ENCODE measurements at regions not wholly inside any gene's neighbourhood (a gene's known extent, or its start where the extent isn't known, plus 50 kb on each side); places are given as distances from the start of the nearest gene placed in this dataset.

DNA sequence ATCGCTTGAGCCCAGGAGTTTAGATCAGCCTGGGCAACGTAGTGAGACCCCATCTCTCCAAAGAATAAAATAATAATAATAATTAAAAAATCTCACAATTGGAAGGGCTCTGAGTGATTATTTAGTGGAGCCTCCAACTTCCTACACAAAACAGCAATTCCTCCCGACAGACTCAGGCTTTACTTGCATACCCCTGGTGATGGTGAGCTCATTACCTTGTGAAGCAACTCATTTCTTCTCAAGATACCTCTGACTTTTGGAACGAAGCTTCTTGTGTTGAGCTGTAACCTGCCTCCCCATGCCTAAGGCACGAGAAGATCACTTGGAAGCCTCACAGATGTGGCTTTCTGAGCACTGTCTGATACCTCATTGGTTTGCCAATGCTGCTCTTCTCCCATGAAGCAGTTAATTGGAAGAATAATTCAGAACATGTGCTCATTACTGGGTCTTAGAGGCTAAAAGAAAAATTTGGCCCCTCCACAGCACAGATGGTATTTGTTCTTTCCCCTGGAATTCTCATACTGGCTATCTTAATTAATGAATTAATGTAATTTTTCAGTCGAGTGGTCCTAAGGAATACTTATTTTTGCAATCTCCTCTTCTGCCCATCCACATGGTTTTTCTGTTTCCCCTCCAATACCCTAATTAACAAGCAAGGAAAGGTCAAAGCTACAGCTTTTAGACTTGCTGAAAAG lies 769.0 kb downstream of the TYW1 start:
- H3K27ac ChIP-seq, result no peak overlapping the region
- peaks cover 2% of the 10 kb centered on the region for H3K27me3 ChIP-seq
- peaks cover 0 to 13% (median 0%) of the 10 kb centered on the region in 3 donors for H3K9me3 ChIP-seq
- H3K36me3 ChIP-seq, result no peaks in the 10 kb centered on the region
- WGBS, 2 donors (ENCODE audit: low coverage in 1 of 2), result 83 to 95% methylated on average over 4 to 6 of the region's 6 CpGs
- no peak overlapping the region for H3K4me3 ChIP-seq
- no peak for ATAC-seq
- H3K4me1 ChIP-seq, result no peaks in the 10 kb centered on the region
- no peak for TF ChIP-seq POLR2A (IDR thresholded peaks at IDR 0.05)
- TF ChIP-seq POLR2AphosphoS5 (IDR thresholded peaks at IDR 0.05), result no peak
- TF ChIP-seq, protein P1, sequence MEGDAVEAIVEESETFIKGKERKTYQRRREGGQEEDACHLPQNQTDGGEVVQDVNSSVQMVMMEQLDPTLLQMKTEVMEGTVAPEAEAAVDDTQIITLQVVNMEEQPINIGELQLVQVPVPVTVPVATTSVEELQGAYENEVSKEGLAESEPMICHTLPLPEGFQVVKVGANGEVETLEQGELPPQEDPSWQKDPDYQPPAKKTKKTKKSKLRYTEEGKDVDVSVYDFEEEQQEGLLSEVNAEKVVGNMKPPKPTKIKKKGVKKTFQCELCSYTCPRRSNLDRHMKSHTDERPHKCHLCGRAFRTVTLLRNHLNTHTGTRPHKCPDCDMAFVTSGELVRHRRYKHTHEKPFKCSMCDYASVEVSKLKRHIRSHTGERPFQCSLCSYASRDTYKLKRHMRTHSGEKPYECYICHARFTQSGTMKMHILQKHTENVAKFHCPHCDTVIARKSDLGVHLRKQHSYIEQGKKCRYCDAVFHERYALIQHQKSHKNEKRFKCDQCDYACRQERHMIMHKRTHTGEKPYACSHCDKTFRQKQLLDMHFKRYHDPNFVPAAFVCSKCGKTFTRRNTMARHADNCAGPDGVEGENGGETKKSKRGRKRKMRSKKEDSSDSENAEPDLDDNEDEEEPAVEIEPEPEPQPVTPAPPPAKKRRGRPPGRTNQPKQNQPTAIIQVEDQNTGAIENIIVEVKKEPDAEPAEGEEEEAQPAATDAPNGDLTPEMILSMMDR (IDR thresholded peaks at IDR 0.05), result no peak
- no peak for TF ChIP-seq EP300 (IDR thresholded peaks at IDR 0.05)

DNA sequence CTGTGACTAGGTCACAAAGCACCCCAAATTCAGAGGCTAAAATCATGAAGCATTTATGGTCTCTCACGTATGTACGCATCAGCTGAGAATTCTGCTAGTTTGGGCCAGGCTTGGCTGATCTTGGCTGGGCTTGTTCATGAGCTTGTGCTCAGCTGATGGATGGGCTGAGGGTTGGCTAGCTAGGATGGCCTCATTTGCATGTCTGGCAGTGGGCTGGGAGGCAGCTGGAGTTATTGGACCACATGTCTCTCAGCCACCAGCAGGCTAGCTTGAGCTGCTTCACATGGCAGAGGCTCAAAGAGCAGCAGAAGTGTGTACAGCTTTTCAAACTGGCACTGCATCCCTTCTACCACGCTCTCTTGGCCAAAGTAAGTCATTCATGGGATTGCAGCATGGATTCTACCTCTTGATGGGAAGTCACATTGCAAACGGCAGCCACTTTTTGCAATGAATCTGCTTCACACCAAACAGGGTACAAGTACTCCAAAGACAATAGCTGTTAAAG lies 770.3 kb downstream of the TYW1 start:
- no peak for ATAC-seq

DNA sequence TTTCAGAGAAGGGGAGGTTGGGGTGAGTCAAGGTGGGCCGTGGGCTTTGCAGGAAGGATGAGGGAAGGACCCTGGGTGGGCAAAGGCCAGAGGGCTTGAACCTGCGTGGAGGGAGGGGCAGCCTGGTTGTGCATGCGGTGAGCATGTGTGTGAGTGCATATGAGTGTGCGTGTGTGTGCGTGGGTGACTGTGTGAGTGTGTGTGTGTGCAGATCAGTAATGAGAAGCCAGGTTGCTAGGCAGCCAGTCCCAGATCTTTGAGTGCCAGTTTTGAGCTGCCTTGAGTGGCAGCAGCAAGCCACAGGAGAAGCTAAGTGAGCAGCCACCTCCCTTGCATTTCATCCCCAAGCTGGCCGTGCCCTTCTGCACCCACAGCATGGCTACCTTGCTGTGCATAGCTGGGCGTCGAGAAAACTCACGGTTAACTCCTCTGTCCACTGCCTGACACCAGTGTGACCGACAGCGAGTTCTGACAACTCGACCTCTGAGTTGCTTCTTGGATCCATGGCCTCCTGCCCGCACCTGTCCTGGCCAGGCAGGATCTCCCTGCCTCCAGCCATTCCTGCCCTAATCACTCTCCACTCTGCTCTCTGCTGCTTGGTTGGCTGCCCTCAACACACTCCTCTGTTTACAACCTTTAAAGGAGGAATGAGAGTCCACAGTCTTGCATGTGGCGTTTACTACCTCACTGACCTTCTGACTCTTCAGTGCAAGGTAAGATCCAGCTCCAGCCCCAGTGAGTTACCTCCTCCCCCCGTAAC lies 775.4 kb downstream of the TYW1 start:
- no peaks in the 10 kb centered on the region for H3K4me1 ChIP-seq
- WGBS, 2 donors (ENCODE audit: low coverage in 1 of 2), result 59 to 78% methylated on average over 3 to 13 of the region's 15 CpGs
- H3K4me3 ChIP-seq, result no peak overlapping the region
- H3K9me3 ChIP-seq, result peaks cover 0 to 6% (median 0%) of the 10 kb centered on the region in 3 donors
- H3K27me3 ChIP-seq, result peaks cover 13% of the 10 kb centered on the region
- ATAC-seq, result no peak
- H3K36me3 ChIP-seq, result no peaks in the 10 kb centered on the region
- TF ChIP-seq, protein P1 (IDR thresholded peaks at IDR 0.05), result no peak
- TF ChIP-seq EP300 (IDR thresholded peaks at IDR 0.05), result no peak
- no peak for TF ChIP-seq POLR2A (IDR thresholded peaks at IDR 0.05)
- TF ChIP-seq POLR2AphosphoS5 (IDR thresholded peaks at IDR 0.05), result no peak
- H3K27ac ChIP-seq, result no peak overlapping the region

More for the DNA sequence above, 770.3 kb downstream of the TYW1 start:
- no peaks in the 10 kb centered on the region for H3K36me3 ChIP-seq
- peaks cover 0 to 13% (median 0%) of the 10 kb centered on the region in 3 donors for H3K9me3 ChIP-seq
- H3K4me3 ChIP-seq, result no peak overlapping the region
- H3K4me1 ChIP-seq, result no peaks in the 10 kb centered on the region
- no peak overlapping the region for H3K27ac ChIP-seq
- peaks cover 9% of the 10 kb centered on the region for H3K27me3 ChIP-seq
- TF ChIP-seq POLR2A (IDR thresholded peaks at IDR 0.05), result no peak
- no peak for TF ChIP-seq POLR2AphosphoS5 (IDR thresholded peaks at IDR 0.05)
- TF ChIP-seq, protein P1 (IDR thresholded peaks at IDR 0.05), result no peak
- TF ChIP-seq EP300 (IDR thresholded peaks at IDR 0.05), result no peak
- WGBS, 2 donors (ENCODE audit: low coverage in 1 of 2), result 89 to 94% methylated on average over 2 to 3 of the region's 4 CpGs

DNA sequence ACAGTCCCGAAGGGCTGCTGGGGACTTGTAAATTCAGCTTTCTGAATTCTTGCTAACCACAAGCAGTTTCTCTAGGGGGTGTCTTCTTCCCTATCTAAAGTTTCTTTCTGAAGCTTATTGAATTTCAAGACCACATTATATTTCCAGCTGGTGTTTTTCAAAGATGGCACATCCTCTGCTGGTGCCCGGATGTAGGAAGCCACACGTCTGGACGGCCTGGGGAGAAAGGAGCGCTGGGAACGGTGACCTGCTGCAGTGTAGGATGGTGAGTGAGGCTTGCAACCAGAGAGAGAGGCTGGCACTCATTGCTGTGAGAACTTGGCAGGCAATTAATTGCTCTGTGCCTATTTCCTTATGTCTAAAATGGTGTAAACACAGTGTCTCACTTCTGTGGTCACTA lies 776.4 kb downstream of the TYW1 start:
- no peak for ATAC-seq
- no peaks in the 10 kb centered on the region for H3K4me1 ChIP-seq
- H3K27me3 ChIP-seq, result peaks cover 18% of the 10 kb centered on the region
- H3K9me3 ChIP-seq, result no peaks in the 10 kb centered on the region
- no peak overlapping the region for H3K4me3 ChIP-seq
- no peak overlapping the region for H3K27ac ChIP-seq
- TF ChIP-seq POLR2AphosphoS5 (IDR thresholded peaks at IDR 0.05), result no peak
- TF ChIP-seq POLR2A (IDR thresholded peaks at IDR 0.05), result no peak
- no peak for TF ChIP-seq EP300 (IDR thresholded peaks at IDR 0.05)
- TF ChIP-seq, protein P1 (IDR thresholded peaks at IDR 0.05), result no peak
- 40 to 64% methylated on average over 2 to 3 of the region's 6 CpGs for WGBS, 2 donors (ENCODE audit: low coverage in 1 of 2)
- H3K36me3 ChIP-seq, result no peaks in the 10 kb centered on the region

All from gastroesophageal sphincter (tissue), 4 donors.